ENCODE measurements at regions not wholly inside any gene's neighbourhood (a gene's known extent, or its start where the extent isn't known, plus 50 kb on each side); places are given as distances from the start of the nearest gene placed in this dataset.

DNA sequence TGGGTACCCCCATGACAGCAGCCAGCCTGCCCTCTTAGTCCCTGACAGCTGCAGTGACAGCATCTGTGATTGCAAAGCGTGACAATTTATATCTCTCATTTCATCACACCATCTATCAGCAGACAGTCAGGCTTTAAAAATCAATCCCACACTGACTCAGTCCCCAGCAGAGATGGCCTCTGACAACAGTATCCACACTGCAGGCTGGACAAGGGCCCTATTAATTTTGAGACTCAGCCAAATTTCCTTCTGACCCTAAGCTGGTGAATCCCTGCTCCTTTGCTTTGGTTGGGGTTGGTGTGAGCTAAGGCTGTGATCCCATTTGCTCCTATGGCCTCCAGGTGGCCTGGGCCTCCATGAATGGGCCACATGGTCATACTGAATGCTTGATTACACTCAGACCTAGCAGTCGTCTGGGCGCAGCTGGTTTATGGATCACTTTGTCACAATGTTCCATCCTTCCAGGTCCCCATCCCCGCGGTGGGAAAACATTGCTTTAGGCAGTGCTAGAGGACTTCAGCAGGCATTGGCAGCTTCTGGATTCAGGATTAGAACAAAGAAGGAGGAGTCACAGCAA, 68.2 kb upstream of the B3GAT1 start:
- Histone ChIP-seq H3K23me2 (ENCODE audit: low read depth, low read length) (no peaks in the 10 kb centered on the region), H3K4me1 (replicated peaks in 1 of 4; ENCODE audit: control insufficient read depth in 3 of 4, insufficient read depth in 4 of 4, low read length in 3 of 4) (peaks cover 4 to 18% (median 11%) of the 10 kb centered on the region in 4 experiments), H3K4me2 (ENCODE audit: insufficient read depth in 1 of 2, low read depth in 2 of 2, low read length in 2 of 2) (no peak overlapping the region), H2AK5ac (ENCODE audit: low read depth, low read length) (no peak overlapping the region), H4K8ac (ENCODE audit: extremely low read depth, insufficient read depth, low read length) (no peak overlapping the region), H3K9me3 (ENCODE audit: insufficient read depth in 2 of 2, low read depth in 1 of 2, low read length in 1 of 2) (no peaks in the 10 kb centered on the region), H2BK120ac (replicated peaks; ENCODE audit: low read depth, low read length) (no peak overlapping the region), H3K4ac (replicated peaks; ENCODE audit: insufficient read length, low read depth, low read length) (no peak overlapping the region), H3K79me2 (ENCODE audit: control insufficient read depth in 1 of 2, insufficient read depth in 2 of 2, low read length in 2 of 2) (no peaks in the 10 kb centered on the region), H2BK20ac (ENCODE audit: low read length) (no peak overlapping the region), H3K23ac (ENCODE audit: insufficient read length) (no peak overlapping the region), H3K56ac (replicated peaks; ENCODE audit: insufficient read length, low read depth, low read length) (no peak overlapping the region), H2BK5ac (ENCODE audit: low read depth, low read length) (no peak overlapping the region), H3K27me3 (replicated peaks in 1 of 4; ENCODE audit: control insufficient read depth in 3 of 4, extremely low read depth in 1 of 4, insufficient read depth in 3 of 4, low read length in 3 of 4) (no peaks in the 10 kb centered on the region), H2AFZ (ENCODE audit: low read length) (no peak overlapping the region), H3K36me3 (ENCODE audit: control insufficient read depth in 2 of 4, insufficient read depth in 4 of 4, low read length in 3 of 4) (no peaks in the 10 kb centered on the region), H4K91ac (replicated peaks; ENCODE audit: insufficient read length, low read length) (peak overlapping the region; percentile 52), H3K79me1 (ENCODE audit: low read depth, low read length) (no peaks in the 10 kb centered on the region), H3K18ac (ENCODE audit: extremely low read depth, low read length) (0 out of 2 replicates have a peak overlapping the region, but pooled peaks have one; percentile 2), H2BK12ac (ENCODE audit: low read depth, low read length) (peak overlapping the region; percentile 11; the same call in 1 of the 2 replicates), H4K20me1 (replicated peaks in 1 of 2; ENCODE audit: control insufficient read depth in 1 of 2, insufficient read depth in 2 of 2, low read length in 2 of 2) (peaks cover 2% of the 10 kb centered on the region in 2 experiments), H2BK15ac (ENCODE audit: low read length) (no peak overlapping the region), H3K27ac (ENCODE audit: low read depth, low read length) (no peak overlapping the region), H3K14ac (ENCODE audit: insufficient read length) (no peak overlapping the region), H4K5ac (ENCODE audit: insufficient read length, low read depth, low read length) (no peak overlapping the region), H3K4me3 (ENCODE audit: extremely low read depth in 1 of 4, insufficient read depth in 2 of 4, low read depth in 3 of 4, low read length in 4 of 4) (no peak overlapping the region), H3K9ac (replicated peaks in 1 of 4; ENCODE audit: extremely low read depth in 1 of 4, low read depth in 3 of 4, low read length in 3 of 4) (no peak overlapping the region)
- DNase-seq (ENCODE audit: low read depth in 1 of 2, low spot score in 2 of 2) (no peak), FAIRE-seq (no peak)
- POLR2A ChIA-PET (ENCODE audit: partially characterized antibody), result no interaction called here
- CTCF ChIA-PET (ENCODE audit: partially characterized antibody), result interaction anchor here (0.6 to 2.5 kb wide), 5 partner anchors 14 to 374 kb away, joined by 3 to 9 read pairs (median 3); no protein-coding TSS in a partner anchor
- WGBS, 2 experiments (ENCODE audit: extremely low coverage in 1 of 2, insufficient coverage in 1 of 2, insufficient read length in 1 of 2, insufficient replicate concordance in 2 of 2, low coverage in 1 of 2, low lambda C conversion rate in 2 of 2, missing lambda C conversion rate in 1 of 2), result 72% methylated on average over 5 of the region's 5 CpGs; no CpG with 5 or more reads in 1 of the 2 experiments
- TF ChIP-seq HDAC2 (IDR thresholded peaks at IDR 0.05; ENCODE audit: borderline replicate concordance in 1 of 2, low read depth in 2 of 2, low read length in 2 of 2), result no peak
- no peak for TF ChIP-seq SIX5 (IDR thresholded peaks at IDR 0.05; ENCODE audit: low read depth, low read length)
